Stimulated activated CD4-positive, alpha-beta T cell treated with anti-CD3 and anti-CD28 coated beads, TNF-alpha, amount 100 ng/mL, for 48 hours (primary cell): ENCODE measurements at regions not wholly inside any gene's neighbourhood (a gene's known extent, or its start where the extent isn't known, plus 50 kb on each side); places are given as distances from the start of the nearest gene placed in this dataset.
"Not testable (repeated sequence)": the region's sequence is repeated elsewhere in the genome, so short reads cannot be mapped to it uniquely, and the experiment has no call there.

ENCODE experiments used
- DNase-seq, 3 donors: peaks; one replicate each; pipeline ENCODE4 v3.0.0-alpha.2; 2020; ENCODE audit warnings: low read depth in 3 of 3

- no peak for DNase-seq
These were observed 717.4 kb upstream of the SPRY2 start for GRCh38 chr13:81058211-81058915.

GRCh38 chr13:81051873-81052272 is 710.9 kb upstream of the SPRY2 start:
- DNase-seq = no peak

- no peak for DNase-seq
These were observed 707.1 kb upstream of the SPRY2 start for GRCh38 chr13:81048026-81048461.

- no peak for DNase-seq
These were observed 700.8 kb upstream of the SPRY2 start for GRCh38 chr13:81041761-81042160.

GRCh38 chr13:81031996-81032395 is 691.1 kb upstream of the SPRY2 start:
- DNase-seq = no peak

GRCh38 chr13:81025091-81025490 is 684.2 kb upstream of the SPRY2 start:
- DNase-seq = no peak

GRCh38 chr13:81021284-81021840 is 680.4 kb upstream of the SPRY2 start:
- no peak for DNase-seq

GRCh38 chr13:81020010-81020409 is 679.1 kb upstream of the SPRY2 start:
- no peak for DNase-seq

GRCh38 chr13:81018936-81019335 is 678.0 kb upstream of the SPRY2 start:
- DNase-seq = no peak

- no peak for DNase-seq
These were observed 676.7 kb upstream of the SPRY2 start for GRCh38 chr13:81017513-81018152.

- DNase-seq = no peak
These were observed 671.1 kb upstream of the SPRY2 start for GRCh38 chr13:81012031-81012430.

- DNase-seq = no peak
These were observed 661.0 kb upstream of the SPRY2 start for GRCh38 chr13:81001828-81002385.

- not testable (repeated sequence) for DNase-seq
These were observed 657.7 kb upstream of the SPRY2 start for GRCh38 chr13:80998603-80999002.

- no peak for DNase-seq
These were observed 648.8 kb upstream of the SPRY2 start for GRCh38 chr13:80989747-80990146.

- DNase-seq = no peak
These were observed 648.3 kb upstream of the SPRY2 start for GRCh38 chr13:80989241-80989640.

- DNase-seq = no peak
These were observed 647.6 kb upstream of the SPRY2 start for GRCh38 chr13:80988391-80989151.

GRCh38 chr13:80979035-80979641 is 638.2 kb upstream of the SPRY2 start:
- peak in 2 of 3 donors; percentile 2 to 4 for DNase-seq

- no peak for DNase-seq
These were observed 636.2 kb upstream of the SPRY2 start for GRCh38 chr13:80977168-80977567.

GRCh38 chr13:80975903-80976302 is 635.0 kb upstream of the SPRY2 start:
- no peak for DNase-seq

GRCh38 chr13:80973721-80974120 is 632.8 kb upstream of the SPRY2 start:
- DNase-seq = no peak

GRCh38 chr13:80972857-80973478 is 632.0 kb upstream of the SPRY2 start:
- no peak for DNase-seq
